ENCODE measurements at regions not wholly inside any gene's neighbourhood (a gene's known extent, or its start where the extent isn't known, plus 50 kb on each side); places are given as distances from the start of the nearest gene placed in this dataset.

DNA sequence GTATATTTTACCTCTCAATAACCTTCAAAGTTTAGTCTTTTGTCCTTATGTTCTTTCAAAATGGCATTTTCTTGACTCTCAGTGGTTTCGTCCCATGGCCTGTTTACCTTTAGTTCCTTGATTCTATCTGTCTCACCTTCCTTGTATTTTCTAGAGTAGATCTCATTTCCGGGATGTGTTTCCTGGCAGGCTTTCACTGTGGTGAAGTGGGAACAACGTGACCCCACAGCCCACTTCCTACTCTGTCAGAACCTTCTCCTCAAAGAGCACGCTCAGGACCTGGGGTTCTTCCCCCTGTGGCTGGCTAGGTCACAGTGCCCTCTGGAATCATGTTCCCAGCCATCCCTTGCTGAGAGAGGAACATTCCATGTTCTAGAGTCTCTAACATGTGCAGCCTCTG lies 129.9 kb upstream of the ZNF32 start:
- TF ChIP-seq, protein P1, sequence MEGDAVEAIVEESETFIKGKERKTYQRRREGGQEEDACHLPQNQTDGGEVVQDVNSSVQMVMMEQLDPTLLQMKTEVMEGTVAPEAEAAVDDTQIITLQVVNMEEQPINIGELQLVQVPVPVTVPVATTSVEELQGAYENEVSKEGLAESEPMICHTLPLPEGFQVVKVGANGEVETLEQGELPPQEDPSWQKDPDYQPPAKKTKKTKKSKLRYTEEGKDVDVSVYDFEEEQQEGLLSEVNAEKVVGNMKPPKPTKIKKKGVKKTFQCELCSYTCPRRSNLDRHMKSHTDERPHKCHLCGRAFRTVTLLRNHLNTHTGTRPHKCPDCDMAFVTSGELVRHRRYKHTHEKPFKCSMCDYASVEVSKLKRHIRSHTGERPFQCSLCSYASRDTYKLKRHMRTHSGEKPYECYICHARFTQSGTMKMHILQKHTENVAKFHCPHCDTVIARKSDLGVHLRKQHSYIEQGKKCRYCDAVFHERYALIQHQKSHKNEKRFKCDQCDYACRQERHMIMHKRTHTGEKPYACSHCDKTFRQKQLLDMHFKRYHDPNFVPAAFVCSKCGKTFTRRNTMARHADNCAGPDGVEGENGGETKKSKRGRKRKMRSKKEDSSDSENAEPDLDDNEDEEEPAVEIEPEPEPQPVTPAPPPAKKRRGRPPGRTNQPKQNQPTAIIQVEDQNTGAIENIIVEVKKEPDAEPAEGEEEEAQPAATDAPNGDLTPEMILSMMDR (IDR thresholded peaks at IDR 0.05; ENCODE audit: low read length) = no peak
- no peak for TF ChIP-seq EZH2phosphoT487 (IDR thresholded peaks at IDR 0.05; ENCODE audit: low read length)
